ENCODE measurements at regions not wholly inside any gene's neighbourhood (a gene's known extent, or its start where the extent isn't known, plus 50 kb on each side); places are given as distances from the start of the nearest gene placed in this dataset.

DNA sequence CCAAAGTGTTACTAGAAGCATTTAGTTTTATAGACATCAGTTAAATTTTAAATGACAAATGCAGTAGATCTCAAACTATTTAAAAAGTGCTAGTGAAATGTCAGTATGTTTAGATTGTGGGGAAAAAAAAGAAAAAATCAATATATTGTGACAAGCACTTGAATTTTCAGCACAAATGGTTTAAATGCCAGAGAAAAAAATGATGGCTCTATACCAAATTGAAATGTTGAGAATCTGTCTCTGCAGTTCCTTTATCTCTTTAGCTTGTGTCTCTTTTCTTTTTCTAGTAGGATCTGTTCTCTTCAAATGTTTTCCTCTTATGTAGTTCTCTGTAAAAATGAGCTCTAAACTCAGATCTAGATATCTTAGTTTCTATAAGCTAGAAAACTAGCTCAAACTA is 682.6 kb upstream of the GCFC2 start (continued):
- TF ChIP-seq GPBP1L1 (CRISPR knock-in tag; IDR thresholded peaks at IDR 0.05): no peak
- no peak for TF ChIP-seq IKZF1 (IDR thresholded peaks at IDR 0.05)
- no peak for TF ChIP-seq ZNF781 (CRISPR knock-in tag; IDR thresholded peaks at IDR 0.05; ENCODE audit: borderline replicate concordance, not compliant biosample characterization)
- no peak for TF ChIP-seq HOXA3 (CRISPR knock-in tag; IDR thresholded peaks at IDR 0.05)

GRCh38 chr2:76391678-76392077 is 681.0 kb upstream of the GCFC2 start:
- no peak overlapping the region for H3K27ac ChIP-seq (ENCODE audit: extremely low read length, insufficient read depth, low read length)
- peak; percentile 41; the same call in 1 of the 2 replicates for TF ChIP-seq TCF7 (IDR thresholded peaks at IDR 0.05; ENCODE audit: low read depth)
- no peak for TF ChIP-seq ZNF225 (CRISPR knock-in tag; IDR thresholded peaks at IDR 0.05)
- TF ChIP-seq ZNF644 (CRISPR knock-in tag; IDR thresholded peaks at IDR 0.05; ENCODE audit: low read depth): 0 out of 2 replicates have a peak, but pooled peaks have one; percentile 25
- TF ChIP-seq, protein P1, sequence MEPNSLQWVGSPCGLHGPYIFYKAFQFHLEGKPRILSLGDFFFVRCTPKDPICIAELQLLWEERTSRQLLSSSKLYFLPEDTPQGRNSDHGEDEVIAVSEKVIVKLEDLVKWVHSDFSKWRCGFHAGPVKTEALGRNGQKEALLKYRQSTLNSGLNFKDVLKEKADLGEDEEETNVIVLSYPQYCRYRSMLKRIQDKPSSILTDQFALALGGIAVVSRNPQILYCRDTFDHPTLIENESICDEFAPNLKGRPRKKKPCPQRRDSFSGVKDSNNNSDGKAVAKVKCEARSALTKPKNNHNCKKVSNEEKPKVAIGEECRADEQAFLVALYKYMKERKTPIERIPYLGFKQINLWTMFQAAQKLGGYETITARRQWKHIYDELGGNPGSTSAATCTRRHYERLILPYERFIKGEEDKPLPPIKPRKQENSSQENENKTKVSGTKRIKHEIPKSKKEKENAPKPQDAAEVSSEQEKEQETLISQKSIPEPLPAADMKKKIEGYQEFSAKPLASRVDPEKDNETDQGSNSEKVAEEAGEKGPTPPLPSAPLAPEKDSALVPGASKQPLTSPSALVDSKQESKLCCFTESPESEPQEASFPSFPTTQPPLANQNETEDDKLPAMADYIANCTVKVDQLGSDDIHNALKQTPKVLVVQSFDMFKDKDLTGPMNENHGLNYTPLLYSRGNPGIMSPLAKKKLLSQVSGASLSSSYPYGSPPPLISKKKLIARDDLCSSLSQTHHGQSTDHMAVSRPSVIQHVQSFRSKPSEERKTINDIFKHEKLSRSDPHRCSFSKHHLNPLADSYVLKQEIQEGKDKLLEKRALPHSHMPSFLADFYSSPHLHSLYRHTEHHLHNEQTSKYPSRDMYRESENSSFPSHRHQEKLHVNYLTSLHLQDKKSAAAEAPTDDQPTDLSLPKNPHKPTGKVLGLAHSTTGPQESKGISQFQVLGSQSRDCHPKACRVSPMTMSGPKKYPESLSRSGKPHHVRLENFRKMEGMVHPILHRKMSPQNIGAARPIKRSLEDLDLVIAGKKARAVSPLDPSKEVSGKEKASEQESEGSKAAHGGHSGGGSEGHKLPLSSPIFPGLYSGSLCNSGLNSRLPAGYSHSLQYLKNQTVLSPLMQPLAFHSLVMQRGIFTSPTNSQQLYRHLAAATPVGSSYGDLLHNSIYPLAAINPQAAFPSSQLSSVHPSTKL (CRISPR knock-in tag; IDR thresholded peaks at IDR 0.05): peak; percentile 66; the same call in 1 of the 2 replicates
- TF ChIP-seq ZMYM4 (CRISPR knock-in tag; IDR thresholded peaks at IDR 0.05): peak; percentile 28; the same call in 1 of the 2 replicates
- TF ChIP-seq HNF4A (CRISPR knock-in tag; IDR thresholded peaks at IDR 0.05): peak; percentile 72
- TF ChIP-seq, protein P2, sequence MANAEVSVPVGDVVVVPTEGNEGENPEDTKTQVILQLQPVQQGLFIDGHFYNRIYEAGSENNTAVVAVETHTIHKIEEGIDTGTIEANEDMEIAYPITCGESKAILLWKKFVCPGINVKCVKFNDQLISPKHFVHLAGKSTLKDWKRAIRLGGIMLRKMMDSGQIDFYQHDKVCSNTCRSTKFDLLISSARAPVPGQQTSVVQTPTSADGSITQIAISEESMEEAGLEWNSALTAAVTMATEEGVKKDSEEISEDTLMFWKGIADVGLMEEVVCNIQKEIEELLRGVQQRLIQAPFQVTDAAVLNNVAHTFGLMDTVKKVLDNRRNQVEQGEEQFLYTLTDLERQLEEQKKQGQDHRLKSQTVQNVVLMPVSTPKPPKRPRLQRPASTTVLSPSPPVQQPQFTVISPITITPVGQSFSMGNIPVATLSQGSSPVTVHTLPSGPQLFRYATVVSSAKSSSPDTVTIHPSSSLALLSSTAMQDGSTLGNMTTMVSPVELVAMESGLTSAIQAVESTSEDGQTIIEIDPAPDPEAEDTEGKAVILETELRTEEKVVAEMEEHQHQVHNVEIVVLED (CRISPR knock-in tag; IDR thresholded peaks at IDR 0.05; ENCODE audit: borderline replicate concordance): no peak
- no peak for TF ChIP-seq FOSL2 (CRISPR knock-in tag; IDR thresholded peaks at IDR 0.05)
- no peak for TF ChIP-seq SOX13 (IDR thresholded peaks at IDR 0.05)
- TF ChIP-seq SOX13 (CRISPR knock-in tag; conservative IDR thresholded peaks at IDR 0.05 in 1 of 2, IDR thresholded peaks at IDR 0.05 in 1 of 2): peak in 1 of 2 experiments; percentile 52; a peak in 1 of 4 replicates
- TF ChIP-seq ZNF501 (CRISPR knock-in tag; IDR thresholded peaks at IDR 0.05): no peak

More at GRCh38 chr2:76391678-76392077, 681.0 kb upstream of the GCFC2 start:
- WGBS (ENCODE audit: low lambda C conversion rate): 0% methylated on average over 3 of the region's 3 CpGs
- Histone ChIP-seq H3K27me3 (ENCODE audit: control insufficient read depth in 1 of 2, insufficient read depth in 2 of 2, low read length in 2 of 2) (no peaks in the 10 kb centered on the region), H3K4me3 (replicated peaks in 1 of 3; ENCODE audit: insufficient read depth in 1 of 3, low read depth in 2 of 3, low read length in 3 of 3) (no peak overlapping the region), H3K36me3 (replicated peaks in 1 of 2; ENCODE audit: control insufficient read depth in 1 of 2, insufficient read depth in 2 of 2, low read length in 2 of 2) (no peaks in the 10 kb centered on the region), H2AFZ (ENCODE audit: low read length) (no peak overlapping the region), H3K4me2 (ENCODE audit: low read depth, low read length) (no peak overlapping the region), H3K79me2 (ENCODE audit: insufficient read depth, low read length) (no peaks in the 10 kb centered on the region), H3K9me3 (ENCODE audit: low read length) (no peaks in the 10 kb centered on the region), H3K9ac (ENCODE audit: insufficient read depth, low read depth, low read length) (no peak overlapping the region), H3K4me1 (ENCODE audit: insufficient read depth, low read length) (peaks cover 11% of the 10 kb centered on the region), H4K20me1 (ENCODE audit: insufficient read depth, low read length) (no peaks in the 10 kb centered on the region)
- POLR2A ChIA-PET: no interaction called here
- ATAC-seq (peak; percentile 72), DNase-seq (ENCODE audit: low spot score) (peak; percentile 64), FAIRE-seq (no peak)
- intact Hi-C loops (cut with micrococcal nuclease; ENCODE audit: unreplicated experiment): no loop called here
- in situ Hi-C loops (cut with HindIII; ENCODE audit: extremely low pct_ligation_motif_present, low pct_unique_long_range_greater_than_20kb): no loop called here
- no TSS peak for BruUV-seq (replicated peaks)
- CTCF ChIA-PET (ENCODE audit: low intra/inter-chr PET ratio, low total read pairs): no interaction called here
